Adrenal gland (tissue), 9 donors: ENCODE measurements at regions not wholly inside any gene's neighbourhood (a gene's known extent, or its start where the extent isn't known, plus 50 kb on each side); places are given as distances from the start of the nearest gene placed in this dataset.

ENCODE experiments used
- DNase-seq, 7 donors: peaks; one replicate each; pipeline ENCODE4 v3.0.0-alpha.2; 2019 to 2020
- H3K27ac ChIP-seq, 5 donors: fragments of 200-600 bp; sonication (generic) in 4 of 5; 1 replicate in 3 of 5; 2 replicates in 2 of 5; pipeline versions ENCODE4 v1.5.1 to v1.8.0; 2016 to 2020; ENCODE audit warnings: mild to moderate bottlenecking in 1 of 5
- H3K27me3 ChIP-seq: fragments of 200-600 bp; 2 replicates; pipeline ENCODE4 v1.8.0; 2021
- H3K36me3 ChIP-seq, 2 donors: fragments of 200-600 bp; replicated peaks in 1 of 2; 1 replicate in 1 of 2; 2 replicates in 1 of 2; pipeline versions ENCODE4 v1.5.1 to v1.8.0; 2018 to 2022
- H3K4me1 ChIP-seq, 2 donors: fragments of 200-600 bp; replicated peaks in 1 of 2; 1 replicate in 1 of 2; 2 replicates in 1 of 2; pipeline versions ENCODE4 v1.5.1 to v1.8.0; 2018 to 2021
- H3K4me3 ChIP-seq, 4 donors: fragments of 200-600 bp; sonication (generic) in 3 of 4; one replicate each; pipeline ENCODE4 v1.5.1; 2016 to 2018
- H3K9me3 ChIP-seq, 3 donors: fragments of 200-600 bp; sonication (generic) in 1 of 3; replicated peaks in 1 of 3; 1 replicate in 2 of 3; 2 replicates in 1 of 3; pipeline versions ENCODE4 v1.5.1 to v1.8.0; 2016 to 2021
- POLR2A ChIP-seq, 2 donors: fragments of 450-650 bp; IDR thresholded peaks; one replicate each; pipeline ENCODE4 v1.6.1; 2017; ENCODE audit warnings: antibody characterized with exemption in 2 of 2, mild to moderate bottlenecking in 2 of 2, moderate library complexity in 1 of 2
- WGBS, 4 donors: extraction: QIAGEN DNeasy Blood & Tissue Kit in 2 of 4; methylation state at CpG; one replicate each; pipeline versions ENCODE4 v1.1.5 to v1.1.7; 2013 to 2017; 5-methylcytosine and 5-hydroxymethylcytosine counted together
- intact Hi-C, 2 donors: fragments of 100-400 bp; cut with DNase I; formaldehyde crosslinking; loops; one replicate each; pipeline versions ENCODE4 v1.14.1 to v1.15.0; 2022 to 2023
- TF ChIP-seq, protein P1 (sequence below), 6 experiments: fragments of 450-650 bp in 4 of 6; fragments of 200-600 bp in 2 of 6; sonication (generic) in 1 of 6; IDR thresholded peaks; 1 replicate in 5 of 6; 2 replicates in 1 of 6; pipeline versions ENCODE4 v1.5.1 to v1.8.0; 2016 to 2021; ENCODE audit warnings: antibody characterized with exemption in 6 of 6, mild to moderate bottlenecking in 2 of 6, moderate library complexity in 1 of 6
- donor health status: healthy with polysubstance abuse.
- donor health status: Bipolar disorder and iron deficiency.
- donor health status: DM: yes; HTN: yes; CAD: no.
- donor health status: DM: no; HTN: no; CAD: no.
- donor health status: DM: no; HTN: no; CAD: no.

DNA sequence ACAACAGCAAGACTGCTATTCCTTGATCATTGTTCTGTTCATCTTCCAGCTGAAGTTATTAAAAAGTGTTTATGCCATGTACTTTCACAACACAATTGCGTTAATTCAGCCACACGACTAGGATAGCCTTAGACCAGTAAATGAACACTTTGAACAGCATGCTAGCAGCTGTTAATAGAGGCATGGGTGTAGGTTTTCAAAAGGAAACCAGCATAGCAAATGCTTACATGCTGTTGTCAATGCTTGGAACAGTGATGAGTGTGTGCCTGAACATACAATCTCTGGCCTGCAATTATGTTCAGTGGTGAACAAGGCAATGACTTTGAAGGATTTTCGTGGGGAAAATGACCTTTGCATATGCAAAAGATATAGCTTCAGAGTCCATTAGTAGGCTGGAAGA is 127.4 kb upstream of the RBM19 start:
- Histone ChIP-seq H3K27me3 (no peaks in the 10 kb centered on the region), H3K36me3 (no peaks in the 10 kb centered on the region), H3K27ac (no peak overlapping the region), H3K9me3 (no peaks in the 10 kb centered on the region), H3K4me1 (no peaks in the 10 kb centered on the region), H3K4me3 (no peak overlapping the region)
- intact Hi-C loops: no loop called here
- no peak for DNase-seq
- TF ChIP-seq POLR2A (IDR thresholded peaks at IDR 0.05): no peak
- TF ChIP-seq, protein P1, sequence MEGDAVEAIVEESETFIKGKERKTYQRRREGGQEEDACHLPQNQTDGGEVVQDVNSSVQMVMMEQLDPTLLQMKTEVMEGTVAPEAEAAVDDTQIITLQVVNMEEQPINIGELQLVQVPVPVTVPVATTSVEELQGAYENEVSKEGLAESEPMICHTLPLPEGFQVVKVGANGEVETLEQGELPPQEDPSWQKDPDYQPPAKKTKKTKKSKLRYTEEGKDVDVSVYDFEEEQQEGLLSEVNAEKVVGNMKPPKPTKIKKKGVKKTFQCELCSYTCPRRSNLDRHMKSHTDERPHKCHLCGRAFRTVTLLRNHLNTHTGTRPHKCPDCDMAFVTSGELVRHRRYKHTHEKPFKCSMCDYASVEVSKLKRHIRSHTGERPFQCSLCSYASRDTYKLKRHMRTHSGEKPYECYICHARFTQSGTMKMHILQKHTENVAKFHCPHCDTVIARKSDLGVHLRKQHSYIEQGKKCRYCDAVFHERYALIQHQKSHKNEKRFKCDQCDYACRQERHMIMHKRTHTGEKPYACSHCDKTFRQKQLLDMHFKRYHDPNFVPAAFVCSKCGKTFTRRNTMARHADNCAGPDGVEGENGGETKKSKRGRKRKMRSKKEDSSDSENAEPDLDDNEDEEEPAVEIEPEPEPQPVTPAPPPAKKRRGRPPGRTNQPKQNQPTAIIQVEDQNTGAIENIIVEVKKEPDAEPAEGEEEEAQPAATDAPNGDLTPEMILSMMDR (IDR thresholded peaks at IDR 0.05): no peak
- WGBS, 4 donors: 59 to 67% (median 60%) methylated on average over 3 of the region's 3 CpGs

DNA sequence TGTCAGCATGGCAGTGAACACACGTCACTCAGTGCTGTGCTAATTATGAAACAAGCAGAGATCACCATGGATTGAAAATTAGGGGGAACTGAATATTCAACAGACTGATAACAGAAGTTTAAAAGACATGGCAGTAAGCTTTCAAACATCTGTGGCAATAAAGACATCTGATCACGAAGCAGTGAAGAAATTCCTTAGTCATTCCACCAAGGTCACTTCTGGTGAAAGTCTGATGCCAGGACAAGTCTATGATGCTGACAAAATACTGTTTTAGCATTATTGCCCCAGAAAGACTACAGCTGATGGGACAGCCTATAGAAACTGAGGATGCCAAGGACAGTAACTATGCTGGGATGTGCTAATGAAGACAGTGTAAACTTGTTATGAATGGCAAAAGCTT is 126.9 kb upstream of the RBM19 start:
- TF ChIP-seq POLR2A (IDR thresholded peaks at IDR 0.05): no peak
- TF ChIP-seq, protein P1 (IDR thresholded peaks at IDR 0.05): no peak
- DNase-seq: no peak
- WGBS, 4 donors: 49 to 58% (median 53%) methylated on average over 2 of the region's 2 CpGs
- no peaks in the 10 kb centered on the region for H3K4me1 ChIP-seq
- no peak overlapping the region for H3K27ac ChIP-seq
- intact Hi-C loops: no loop called here
- H3K4me3 ChIP-seq: no peak overlapping the region
- H3K9me3 ChIP-seq: no peaks in the 10 kb centered on the region
- H3K36me3 ChIP-seq: no peaks in the 10 kb centered on the region
- no peaks in the 10 kb centered on the region for H3K27me3 ChIP-seq

DNA sequence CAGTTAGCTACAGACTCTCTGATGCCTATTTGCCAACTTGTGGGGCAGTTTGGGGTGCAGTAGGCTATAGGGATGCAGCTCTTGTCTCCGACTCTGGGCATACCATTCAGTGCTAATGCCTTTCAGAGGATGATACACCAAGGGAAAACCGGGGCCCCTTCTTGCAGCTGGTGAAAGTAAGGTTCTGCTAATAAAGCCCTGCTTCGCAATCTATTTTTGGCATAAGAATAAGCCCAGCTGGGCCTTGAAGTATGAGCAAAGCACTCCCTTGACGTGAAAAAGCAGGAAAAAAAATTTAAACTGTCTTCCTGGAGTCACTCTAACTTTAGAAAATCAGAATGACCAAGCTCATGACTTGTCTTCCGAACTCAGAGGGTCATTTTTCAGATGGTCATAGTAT is 124.1 kb upstream of the RBM19 start:
- TF ChIP-seq, protein P1 (IDR thresholded peaks at IDR 0.05): no peak
- TF ChIP-seq POLR2A (IDR thresholded peaks at IDR 0.05): no peak
- 67 to 75% (median 70%) methylated on average over 5 of the region's 5 CpGs for WGBS, 4 donors
- H3K4me3 ChIP-seq: no peak overlapping the region

DNA sequence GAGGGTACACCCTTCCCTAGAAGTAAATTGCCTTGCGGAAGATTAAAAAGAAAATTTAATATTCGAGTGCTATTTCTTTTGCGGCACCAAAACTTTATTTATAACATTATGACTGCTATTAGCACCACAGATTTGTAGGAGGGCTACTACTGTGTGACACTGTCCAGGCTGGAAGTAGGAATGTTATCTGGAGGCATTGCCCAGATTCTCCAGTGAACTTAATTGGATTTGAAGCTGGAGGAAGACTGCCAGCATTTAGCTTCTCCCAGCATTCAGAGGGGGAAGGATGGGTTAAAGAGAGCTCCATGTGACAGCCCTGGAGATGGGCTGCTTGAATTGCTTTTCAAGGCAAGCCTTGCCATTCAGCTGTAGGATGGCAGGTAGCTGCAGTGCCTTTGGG is 107.0 kb upstream of the RBM19 start:
- Histone ChIP-seq H3K4me3 (no peak overlapping the region), H3K36me3 (no peaks in the 10 kb centered on the region), H3K9me3 (no peaks in the 10 kb centered on the region), H3K27ac (no peak overlapping the region), H3K27me3 (peaks cover 4% of the 10 kb centered on the region), H3K4me1 (no peaks in the 10 kb centered on the region)
- TF ChIP-seq, protein P1 (IDR thresholded peaks at IDR 0.05): no peak
- TF ChIP-seq POLR2A (IDR thresholded peaks at IDR 0.05): no peak
- DNase-seq: no peak
- 86 to 94% (median 91%) methylated on average over 3 of the region's 3 CpGs for WGBS, 4 donors
- intact Hi-C loops: loop anchor here in 1 of 2 donors (5.0 kb wide), 1 partner anchor 394 kb away; no protein-coding TSS in a partner anchor

More for the DNA sequence above, 124.1 kb upstream of the RBM19 start:
- Histone ChIP-seq H3K36me3 (no peaks in the 10 kb centered on the region), H3K27me3 (no peaks in the 10 kb centered on the region), H3K4me1 (no peaks in the 10 kb centered on the region), H3K27ac (no peak overlapping the region), H3K9me3 (no peaks in the 10 kb centered on the region)
- intact Hi-C loops: no loop called here
- DNase-seq: no peak
